ENCODE measurements at regions not wholly inside any gene's neighbourhood (a gene's known extent, or its start where the extent isn't known, plus 50 kb on each side); places are given as distances from the start of the nearest gene placed in this dataset.
"Not testable (repeated sequence)": the region's sequence is repeated elsewhere in the genome, so short reads cannot be mapped to it uniquely, and the experiment has no call there.

GRCh38 chr2:234171666-234172065 is 121.2 kb downstream of the SPP2 start:
- peaks cover 45% of the 10 kb centered on the region for H3K4me1 Mint-ChIP-seq (ENCODE audit: low read depth)
- peaks cover 9% of the 10 kb centered on the region for H3K9me3 Mint-ChIP-seq (ENCODE audit: low read depth)
- no peak overlapping the region for H3K27ac Mint-ChIP-seq
- no peaks in the 10 kb centered on the region for H3K36me3 Mint-ChIP-seq (ENCODE audit: insufficient read depth)
- TF ChIP-seq CTCF (IDR thresholded peaks at IDR 0.05; ENCODE audit: unreplicated experiment) = no peak
- no peak overlapping the region for H3K4me3 Mint-ChIP-seq (ENCODE audit: low read depth)
- DNase-seq (ENCODE audit: low spot score, unreplicated experiment) = no peak
- H3K27me3 Mint-ChIP-seq = no peaks in the 10 kb centered on the region

- TF ChIP-seq CTCF (IDR thresholded peaks at IDR 0.05; ENCODE audit: unreplicated experiment) = no peak
- DNase-seq (ENCODE audit: low spot score, unreplicated experiment) = no peak
- Mint-ChIP-seq H3K27ac (peak overlapping the region; percentile 99), H3K4me1 (ENCODE audit: low read depth) (peaks cover 45% of the 10 kb centered on the region), H3K9me3 (ENCODE audit: low read depth) (peaks cover 5% of the 10 kb centered on the region), H3K4me3 (ENCODE audit: low read depth) (no peak overlapping the region), H3K27me3 (no peaks in the 10 kb centered on the region), H3K36me3 (ENCODE audit: insufficient read depth) (no peaks in the 10 kb centered on the region)
These were observed 119.2 kb downstream of the SPP2 start for GRCh38 chr2:234169674-234170073.

- H3K9me3 Mint-ChIP-seq (ENCODE audit: low read depth); DNase-seq (ENCODE audit: low spot score, unreplicated experiment); H3K27me3 Mint-ChIP-seq; H3K36me3 Mint-ChIP-seq (ENCODE audit: insufficient read depth): not testable (repeated sequence)
- H3K27ac Mint-ChIP-seq = peak overlapping the region; percentile 99
- peak overlapping the region; percentile 51 for H3K4me3 Mint-ChIP-seq (ENCODE audit: low read depth)
- peaks cover 39% of the 10 kb centered on the region for H3K4me1 Mint-ChIP-seq (ENCODE audit: low read depth)
These were observed 118.4 kb downstream of the SPP2 start for GRCh38 chr2:234168605-234169570.

GRCh38 chr2:234166531-234166930 is 116.0 kb downstream of the SPP2 start:
- Mint-ChIP-seq H3K27ac (no peak overlapping the region), H3K9me3 (ENCODE audit: low read depth) (peaks cover 5% of the 10 kb centered on the region), H3K4me1 (ENCODE audit: low read depth) (peaks cover 48% of the 10 kb centered on the region), H3K27me3 (no peaks in the 10 kb centered on the region), H3K4me3 (ENCODE audit: low read depth) (no peak overlapping the region), H3K36me3 (ENCODE audit: insufficient read depth) (no peaks in the 10 kb centered on the region)
- TF ChIP-seq CTCF (IDR thresholded peaks at IDR 0.05; ENCODE audit: unreplicated experiment) = no peak
- no peak for DNase-seq (ENCODE audit: low spot score, unreplicated experiment)

- Mint-ChIP-seq H3K27ac (no peak overlapping the region), H3K9me3 (ENCODE audit: low read depth) (no peaks in the 10 kb centered on the region), H3K4me3 (ENCODE audit: low read depth) (no peak overlapping the region), H3K4me1 (ENCODE audit: low read depth) (peaks cover 48% of the 10 kb centered on the region), H3K27me3 (no peaks in the 10 kb centered on the region), H3K36me3 (ENCODE audit: insufficient read depth) (no peaks in the 10 kb centered on the region)
- no peak for TF ChIP-seq CTCF (IDR thresholded peaks at IDR 0.05; ENCODE audit: unreplicated experiment)
- no peak for DNase-seq (ENCODE audit: low spot score, unreplicated experiment)
These were observed 114.9 kb downstream of the SPP2 start for GRCh38 chr2:234165421-234165820.

Data from progenitor cell of endocrine pancreas (in vitro differentiated cells).